ENCODE measurements at regions not wholly inside any gene's neighbourhood (a gene's known extent, or its start where the extent isn't known, plus 50 kb on each side); places are given as distances from the start of the nearest gene placed in this dataset.
A peak's percentile ranks its signal among the peaks of the same experiment; 100 is the strongest.
"Not testable (repeated sequence)": the region's sequence is repeated elsewhere in the genome, so short reads cannot be mapped to it uniquely, and the experiment has no call there.

DNA sequence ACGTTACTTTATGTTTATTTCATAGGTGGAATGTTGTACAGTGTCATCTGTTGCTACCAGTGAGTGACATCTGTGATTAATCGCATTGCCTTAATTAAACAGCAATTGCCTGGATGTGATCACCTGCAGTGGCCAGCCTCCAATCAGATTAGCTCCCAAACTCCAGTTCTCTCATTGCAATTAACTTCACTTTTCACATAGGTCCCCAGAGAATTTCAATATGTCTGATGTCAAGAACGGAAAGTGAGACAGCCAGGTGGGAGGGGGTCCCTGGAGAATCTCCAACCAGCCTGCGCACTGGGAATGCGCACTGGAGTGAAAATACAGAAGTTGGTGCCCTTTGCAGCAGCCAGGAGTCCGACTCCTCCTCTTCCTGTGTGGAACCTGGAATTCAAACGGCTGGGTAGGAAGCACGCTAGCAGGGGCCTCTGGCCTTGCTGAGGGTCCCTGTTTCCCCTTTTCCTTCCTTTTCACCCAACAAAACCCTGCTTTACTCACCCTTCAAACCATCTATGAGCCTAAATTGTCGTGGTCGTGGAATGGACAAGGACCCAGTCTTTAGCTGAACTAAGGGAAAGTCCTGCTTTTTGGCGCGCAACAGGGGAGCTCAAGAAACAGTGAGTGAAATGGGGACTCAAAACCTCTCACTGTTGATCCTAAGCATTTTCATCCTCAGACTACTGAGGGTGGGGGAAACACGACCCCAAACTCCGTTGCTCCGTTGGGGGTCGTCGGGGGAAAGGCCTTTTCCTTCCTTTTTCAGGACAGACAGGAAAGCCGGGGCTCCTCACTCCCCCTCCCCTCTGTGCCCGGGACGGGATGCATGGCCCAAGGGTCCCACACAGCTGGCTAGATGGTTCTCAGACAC, 1355.5 kb upstream of the LRRTM3 start:
- intact Hi-C loops (cut with DNase I) = no loop called here
- peak in 3 of 10 donors; percentile 10 to 65 (median 34) for DNase-seq

DNA sequence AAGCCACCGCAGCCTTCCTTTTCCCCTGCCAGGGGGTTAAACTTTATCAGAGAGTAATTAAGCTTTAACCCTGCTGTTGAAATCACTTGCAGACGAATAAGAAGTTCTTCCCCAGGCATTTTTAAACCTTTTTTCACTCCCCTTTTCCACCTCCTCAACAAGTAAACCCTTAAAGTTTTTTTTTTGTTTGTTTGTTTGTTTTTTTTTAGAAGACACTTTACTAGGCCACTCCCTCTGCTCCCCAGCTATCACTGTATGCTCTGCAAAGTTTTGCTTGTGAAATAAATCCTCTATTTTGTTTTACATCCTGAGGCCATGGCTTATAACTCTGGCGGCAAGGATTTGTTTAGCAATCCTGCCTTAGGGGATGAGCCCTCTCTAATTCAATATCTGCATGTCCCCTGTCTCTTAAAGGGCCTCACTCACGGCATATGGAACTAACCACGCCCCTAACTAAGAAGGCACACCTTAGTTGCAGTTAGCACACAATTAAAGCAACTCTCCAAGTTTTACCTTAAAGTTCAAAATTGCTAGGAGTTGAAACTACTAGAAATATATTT, 1354.7 kb upstream of the LRRTM3 start:
- no peak for DNase-seq
- intact Hi-C loops (cut with DNase I) = no loop called here

DNA sequence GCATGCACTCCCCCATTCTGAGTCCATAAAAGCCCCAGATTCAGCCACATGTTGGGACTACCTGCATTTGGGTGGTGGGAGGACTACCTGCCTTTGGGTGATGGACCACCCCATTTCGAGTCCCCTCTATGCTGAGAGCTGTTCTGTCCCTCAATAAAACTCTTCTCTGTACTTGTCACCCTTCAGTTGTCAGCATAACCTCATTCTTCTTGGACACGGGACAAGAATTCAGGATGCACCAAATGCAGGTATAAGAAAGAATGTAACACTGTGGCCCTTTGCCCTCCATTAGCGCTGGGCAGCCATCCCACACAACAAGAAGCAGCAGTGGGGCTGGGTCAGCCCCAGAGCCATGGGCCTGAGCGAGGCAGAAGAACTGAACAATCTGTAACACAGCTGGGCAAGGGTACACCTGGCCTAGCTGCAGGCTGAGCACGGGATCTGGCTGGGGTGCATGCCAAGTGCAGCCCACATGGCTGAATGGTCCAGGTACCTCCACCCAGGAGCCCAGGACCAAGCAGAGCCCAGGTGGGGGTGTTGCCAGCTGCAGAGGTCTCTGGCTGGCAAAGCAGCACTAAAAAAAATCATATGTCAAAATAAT, 1344.3 kb upstream of the LRRTM3 start:
- no peak for DNase-seq
- intact Hi-C loops (cut with DNase I) = no loop called here

DNA sequence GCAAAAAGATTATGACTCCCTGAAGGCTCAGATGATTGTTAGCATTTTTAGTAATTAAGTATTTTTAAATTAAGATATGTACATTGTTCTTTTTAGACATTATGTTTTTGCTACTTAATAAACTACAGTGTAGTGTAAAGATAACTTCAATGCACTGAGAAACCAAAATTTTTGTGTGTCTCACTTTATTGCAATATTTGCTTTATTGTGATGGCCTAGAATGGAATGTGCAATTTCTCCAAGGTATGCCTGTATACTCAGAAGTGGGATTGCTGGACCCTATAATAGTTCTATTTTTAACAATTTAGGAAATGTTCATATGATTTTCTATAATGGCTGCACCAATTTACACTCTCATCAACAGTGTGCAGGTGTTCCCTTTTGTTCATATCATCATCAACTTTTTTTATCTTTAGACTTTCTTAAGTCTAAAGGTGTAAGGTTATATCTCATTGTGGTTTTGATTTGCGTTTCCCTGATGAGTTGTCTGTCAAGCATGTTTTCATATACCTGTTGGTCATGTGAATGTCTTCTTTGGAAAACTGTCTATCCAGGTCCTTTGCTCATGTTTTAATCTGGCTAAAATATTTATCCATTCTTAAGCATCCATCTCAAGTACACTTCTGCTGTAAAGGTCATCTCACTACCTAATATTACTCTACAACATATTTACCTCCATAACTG, 1323.5 kb upstream of the LRRTM3 start:
- DNase-seq = no peak
- intact Hi-C loops (cut with DNase I) = no loop called here

DNA sequence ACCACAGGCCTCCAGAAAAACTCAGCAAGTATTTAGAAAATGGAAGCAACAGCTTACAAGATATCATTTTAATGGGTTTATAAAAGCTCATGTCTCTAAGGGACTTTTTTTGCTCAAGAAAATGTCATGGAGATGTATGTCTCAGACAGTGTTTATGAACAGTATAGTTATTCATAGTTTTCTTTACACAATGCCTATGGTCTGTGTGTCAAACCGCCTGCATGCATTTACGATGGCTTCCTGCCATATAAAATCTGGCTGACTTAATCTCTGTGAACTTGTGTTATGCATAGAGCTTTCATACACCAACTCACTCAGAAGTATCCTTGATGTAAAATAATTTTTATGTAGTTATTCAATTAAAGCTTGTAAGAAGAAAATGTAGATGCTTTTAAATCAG, 1314.2 kb upstream of the LRRTM3 start:
- DNase-seq = no peak
- intact Hi-C loops (cut with DNase I) = no loop called here

DNA sequence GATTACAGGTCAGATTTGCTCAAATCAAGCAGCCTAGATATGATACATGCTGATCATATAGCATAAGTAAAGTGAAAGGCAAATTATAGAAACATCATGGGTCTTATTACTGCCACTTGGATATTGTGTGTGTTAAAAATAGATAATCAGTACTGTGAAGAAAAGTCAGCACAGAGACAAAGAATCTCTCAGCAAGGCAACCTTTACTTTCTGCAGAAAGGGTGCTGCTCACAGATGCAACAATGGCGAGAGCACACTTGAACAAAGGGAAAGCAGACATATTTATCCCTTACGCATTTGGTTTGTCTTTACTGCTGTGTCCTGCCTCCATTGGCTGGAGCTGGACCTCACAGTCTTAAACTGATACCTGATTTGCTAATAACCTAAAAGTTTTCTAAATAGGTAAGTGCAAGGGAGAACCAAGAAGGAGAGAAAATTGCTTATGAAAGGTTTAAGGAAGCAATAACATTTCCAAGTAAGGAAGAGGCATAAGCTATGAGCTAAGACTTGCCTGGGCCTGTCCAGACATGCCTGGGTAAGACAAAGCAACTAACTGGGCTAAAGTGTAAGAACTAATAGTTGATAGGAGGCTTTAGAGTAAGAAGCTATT, 1310.8 kb upstream of the LRRTM3 start:
- intact Hi-C loops (cut with DNase I) = no loop called here

DNA sequence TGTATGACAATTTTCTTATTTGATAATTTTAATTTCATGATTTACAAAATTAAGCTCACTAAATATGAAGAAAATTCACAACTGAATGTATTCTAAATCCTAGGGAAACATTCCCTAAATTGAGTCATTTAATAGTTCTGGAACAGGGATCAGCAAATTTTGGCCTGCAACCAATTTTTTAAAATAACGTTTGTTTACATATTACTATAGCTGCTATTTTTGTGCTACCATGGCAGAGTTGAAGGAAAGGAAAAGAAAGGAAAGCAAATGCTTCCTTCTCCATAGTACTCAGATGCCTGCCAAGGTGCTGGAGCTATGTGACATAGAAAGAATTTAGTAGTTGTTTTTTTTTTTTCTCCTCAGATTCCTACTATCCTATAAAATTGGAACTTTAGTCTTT, 1307.7 kb upstream of the LRRTM3 start:
- no peak for DNase-seq
- intact Hi-C loops (cut with DNase I) = no loop called here

More for the DNA sequence above, 1310.8 kb upstream of the LRRTM3 start:
- no peak for DNase-seq

DNA sequence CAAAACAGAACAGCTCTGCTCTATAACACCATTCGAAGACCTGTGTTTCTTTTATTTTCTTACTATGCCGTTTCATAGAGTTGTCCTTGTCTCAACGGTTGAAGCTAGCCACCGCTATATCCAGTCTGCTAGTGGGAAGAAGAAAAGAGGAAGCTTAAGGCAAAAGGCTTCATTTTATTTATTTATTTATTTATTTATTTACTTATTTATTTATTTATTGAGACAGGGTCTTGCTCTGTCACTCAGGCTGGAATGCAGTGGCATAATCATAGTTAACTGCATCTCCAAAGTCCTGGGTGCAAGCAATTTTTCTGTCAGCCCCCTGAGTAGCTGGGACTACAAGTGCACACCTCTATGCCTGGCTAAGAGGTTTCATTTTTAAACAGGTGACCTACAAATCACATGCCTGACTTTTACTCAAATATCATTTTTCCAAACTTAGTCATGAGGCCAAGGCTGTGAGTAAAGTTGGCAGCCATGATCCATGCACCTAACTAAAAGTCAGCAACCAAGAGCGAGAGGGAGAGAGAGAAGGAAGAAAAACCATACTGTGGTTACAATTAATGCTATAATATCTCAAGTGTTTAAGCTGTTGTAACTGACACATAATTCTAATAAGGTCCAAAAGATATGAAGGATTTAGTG, 1305.3 kb upstream of the LRRTM3 start:
- intact Hi-C loops (cut with DNase I) = no loop called here
- no peak for DNase-seq

DNA sequence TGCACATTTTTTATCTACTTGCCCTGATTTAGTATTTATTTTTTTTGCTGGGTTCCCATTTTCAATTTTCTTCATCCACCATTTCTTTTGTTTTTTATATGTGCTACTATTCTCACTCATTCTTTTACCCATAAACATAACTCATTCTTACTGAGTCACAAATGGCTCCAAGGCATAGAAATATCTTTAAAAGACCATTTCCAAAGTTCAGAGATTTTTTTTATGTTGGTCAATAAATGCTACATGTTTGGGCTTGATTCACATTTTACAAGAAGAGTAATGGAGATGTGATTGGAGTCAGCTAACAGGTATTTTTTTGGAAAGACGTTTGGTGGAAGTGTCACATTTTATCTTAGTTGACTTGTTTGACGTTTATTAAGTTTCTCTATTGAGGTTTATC, 1303.2 kb upstream of the LRRTM3 start:
- DNase-seq = no peak
- intact Hi-C loops (cut with DNase I) = no loop called here

DNA sequence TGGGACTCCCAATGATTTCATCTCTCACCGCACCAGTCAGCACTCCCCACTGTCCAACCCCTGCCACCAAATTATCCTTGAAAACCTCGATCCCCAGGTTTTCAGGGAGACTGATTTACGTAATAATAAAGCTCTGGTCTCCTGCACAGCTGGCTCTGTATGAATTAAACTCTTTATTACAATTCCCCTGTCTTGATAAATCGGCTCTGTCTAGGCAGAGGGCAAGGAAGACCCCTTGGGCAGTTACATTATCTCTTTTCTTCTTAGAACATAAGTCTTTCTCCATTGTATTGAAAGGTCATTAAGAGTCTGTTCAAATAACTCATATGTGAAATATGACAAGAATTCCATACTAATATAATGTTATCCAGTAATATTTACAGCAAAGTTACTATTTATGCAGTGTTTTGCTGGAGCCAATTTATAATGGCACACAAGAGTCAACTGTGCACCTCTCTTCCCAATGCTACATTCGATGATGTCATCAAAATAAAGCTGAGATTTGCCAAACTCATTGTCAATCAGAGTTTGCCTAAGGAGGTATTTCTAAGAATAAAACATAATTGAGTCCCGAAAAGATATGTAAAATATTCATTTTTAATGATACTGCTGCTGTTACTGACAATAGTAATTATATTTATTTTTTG, 1297.2 kb upstream of the LRRTM3 start:
- no peak for DNase-seq
- intact Hi-C loops (cut with DNase I) = no loop called here

DNA sequence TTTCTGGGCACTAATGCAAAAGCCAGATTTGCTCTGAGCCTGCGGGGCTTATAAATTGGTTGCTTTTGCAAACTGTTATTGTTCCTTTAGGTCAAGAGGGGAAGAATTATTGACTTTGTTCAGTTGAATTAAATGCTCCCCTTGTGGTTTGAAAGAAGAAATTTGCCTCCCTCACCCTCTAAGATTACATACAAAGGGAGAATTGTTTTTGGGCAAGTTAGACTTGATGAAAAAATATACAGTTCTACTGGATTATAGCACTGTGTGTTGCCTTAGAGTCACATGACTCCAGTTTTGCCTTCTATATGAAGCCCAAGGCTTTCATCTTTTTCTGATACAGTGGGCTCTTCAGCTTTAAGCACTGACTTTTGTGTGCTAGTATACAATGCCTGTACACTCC, 1265.8 kb upstream of the LRRTM3 start:
- intact Hi-C loops (cut with DNase I) = no loop called here
- DNase-seq = no peak

DNA sequence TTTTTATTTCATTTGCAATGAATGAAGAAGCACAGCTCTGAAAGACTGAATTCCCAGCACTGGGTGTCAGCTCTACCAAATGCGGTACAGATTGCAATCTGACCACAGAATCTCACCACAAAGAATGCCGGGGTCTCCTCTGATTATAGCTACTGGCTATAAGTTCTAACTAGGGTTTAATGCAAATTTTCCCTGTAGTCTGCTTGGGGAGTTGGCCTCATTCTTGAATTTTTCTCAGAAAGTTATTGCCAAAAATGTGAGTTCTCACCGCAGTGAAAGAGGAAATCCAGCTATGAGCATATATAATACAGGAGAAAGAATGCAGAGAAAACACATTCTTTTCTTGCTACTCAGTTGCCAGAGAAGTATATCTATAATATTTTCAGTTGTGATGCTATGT, 1255.7 kb upstream of the LRRTM3 start:
- intact Hi-C loops (cut with DNase I) = no loop called here
- no peak for DNase-seq

DNA sequence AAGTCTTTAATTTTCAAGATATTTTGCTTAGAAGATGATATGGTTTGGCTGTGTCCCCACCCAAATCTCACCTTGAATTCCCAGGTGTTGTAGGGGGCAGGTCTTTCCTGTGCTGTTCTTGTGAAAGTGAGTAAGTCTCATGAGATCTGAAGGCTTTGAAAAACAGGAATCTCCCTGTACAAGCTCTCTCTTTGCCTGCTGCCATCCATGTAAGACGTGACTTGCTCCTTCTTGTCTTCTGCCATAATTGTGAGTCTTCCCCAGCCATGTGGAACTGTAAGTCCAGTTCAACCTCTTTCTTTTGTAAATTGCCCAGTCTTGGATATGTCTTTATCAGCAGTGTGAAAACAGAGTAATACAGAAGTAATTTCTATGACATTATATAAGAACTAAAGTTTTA, 1255.2 kb upstream of the LRRTM3 start:
- DNase-seq; intact Hi-C loops (cut with DNase I): not testable (repeated sequence)

DNA sequence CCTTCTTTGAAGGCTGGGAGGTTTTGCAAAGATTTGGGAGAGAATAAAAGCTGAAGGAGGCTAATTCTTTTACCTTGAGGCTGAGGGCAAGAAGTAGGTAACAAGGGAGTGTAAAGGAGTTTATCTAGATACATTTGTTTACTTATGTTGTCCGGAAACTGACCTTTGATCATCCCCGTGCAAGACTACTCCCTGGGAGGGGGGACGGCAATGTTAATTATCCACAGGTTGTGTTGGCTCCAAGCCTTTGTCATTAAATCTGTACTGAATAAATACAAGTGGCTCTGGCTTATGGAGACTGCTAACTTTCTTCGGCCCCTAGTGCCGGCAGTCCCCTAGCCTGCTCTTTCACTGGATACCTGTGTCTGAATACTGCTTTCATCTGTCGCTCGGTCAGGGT, 1250.6 kb upstream of the LRRTM3 start:
- intact Hi-C loops (cut with DNase I) = no loop called here
- DNase-seq = no peak

DNA sequence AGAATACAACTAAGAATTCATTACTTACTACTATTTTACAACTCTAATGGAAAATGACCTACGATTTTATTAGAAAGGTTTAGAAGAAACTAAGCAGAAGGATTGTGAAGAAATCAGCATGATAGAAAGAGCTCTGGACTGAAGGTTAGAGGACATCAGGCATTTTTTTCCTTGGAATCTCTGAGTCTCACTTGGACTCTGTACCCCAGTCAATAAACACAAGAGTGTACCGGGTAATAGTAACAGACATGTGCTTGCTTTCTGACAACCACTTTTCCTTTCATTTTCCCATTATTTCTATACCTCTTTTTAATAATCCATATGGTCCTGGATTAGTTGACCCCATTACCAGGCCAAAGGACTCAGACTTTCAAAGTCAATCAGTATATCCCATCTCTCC, 1240.9 kb upstream of the LRRTM3 start:
- no peak for DNase-seq
- intact Hi-C loops (cut with DNase I) = no loop called here

DNA sequence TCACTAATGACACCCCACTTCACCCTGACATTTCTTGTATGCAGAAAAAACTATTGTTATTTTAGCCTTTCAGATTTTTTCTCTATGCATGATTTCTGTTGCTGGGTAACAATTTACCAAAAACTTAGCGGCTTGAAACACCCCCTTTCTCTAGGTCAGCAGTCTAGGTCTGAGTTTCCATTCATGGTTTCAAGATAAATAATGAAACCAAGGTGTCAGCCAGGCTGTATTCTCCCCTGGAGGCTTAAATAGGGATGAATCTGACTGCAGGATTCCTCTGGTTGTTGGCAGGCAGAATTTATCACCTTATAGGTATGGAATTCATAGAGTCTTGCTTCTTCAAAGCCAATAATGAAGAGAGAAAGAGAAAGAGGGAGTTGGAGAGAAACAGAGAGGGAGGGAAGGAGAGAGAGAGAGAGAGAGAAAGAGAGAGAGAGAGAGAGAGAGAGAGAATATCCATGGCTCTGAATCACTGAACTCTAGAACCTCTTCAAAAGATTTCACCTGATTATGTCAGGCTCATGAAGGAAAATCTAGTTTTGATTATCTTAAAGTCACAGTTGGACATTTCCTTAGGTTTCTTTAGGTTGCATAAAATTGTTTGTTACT, 1224.6 kb upstream of the LRRTM3 start:
- intact Hi-C loops (cut with DNase I) = no loop called here
- DNase-seq = no peak

DNA sequence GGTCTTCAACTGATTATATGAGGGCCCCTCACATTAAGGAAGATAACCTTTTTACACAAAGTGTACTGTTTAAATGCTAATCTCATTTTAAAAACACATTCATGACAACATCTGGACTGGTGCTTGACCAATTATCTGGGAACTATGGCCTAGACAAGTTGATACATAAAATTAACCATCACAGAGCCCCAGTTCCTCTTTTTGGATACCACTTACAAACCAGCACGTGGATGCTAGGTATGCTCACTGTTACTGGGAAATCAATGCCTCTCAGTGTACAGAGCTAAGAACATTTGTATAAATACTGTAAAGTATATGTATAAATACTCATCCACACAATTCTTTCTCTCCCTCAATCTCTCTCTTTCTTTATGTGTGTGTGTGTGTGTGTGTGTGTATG, 1217.8 kb upstream of the LRRTM3 start:
- intact Hi-C loops (cut with DNase I) = no loop called here
- DNase-seq = no peak

DNA sequence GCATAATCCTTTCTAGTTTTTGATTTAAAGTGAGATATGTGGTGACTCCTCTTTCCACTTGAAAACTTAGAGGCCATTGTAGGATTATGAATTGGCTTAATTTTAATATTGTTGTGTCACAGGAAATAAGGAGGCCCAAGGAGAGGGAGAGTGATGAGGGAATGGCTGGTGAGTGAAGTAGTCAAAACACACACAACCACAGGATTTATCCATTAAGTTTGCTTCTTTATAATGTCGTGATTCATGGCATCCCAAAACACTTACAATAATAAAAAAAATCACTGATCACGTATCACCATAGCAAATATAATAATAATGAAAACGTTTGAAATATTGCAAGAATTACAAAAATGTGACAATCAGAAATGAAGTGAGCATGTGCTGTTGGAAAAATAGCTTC, 1215.5 kb upstream of the LRRTM3 start:
- intact Hi-C loops (cut with DNase I) = no loop called here
- no peak for DNase-seq

DNA sequence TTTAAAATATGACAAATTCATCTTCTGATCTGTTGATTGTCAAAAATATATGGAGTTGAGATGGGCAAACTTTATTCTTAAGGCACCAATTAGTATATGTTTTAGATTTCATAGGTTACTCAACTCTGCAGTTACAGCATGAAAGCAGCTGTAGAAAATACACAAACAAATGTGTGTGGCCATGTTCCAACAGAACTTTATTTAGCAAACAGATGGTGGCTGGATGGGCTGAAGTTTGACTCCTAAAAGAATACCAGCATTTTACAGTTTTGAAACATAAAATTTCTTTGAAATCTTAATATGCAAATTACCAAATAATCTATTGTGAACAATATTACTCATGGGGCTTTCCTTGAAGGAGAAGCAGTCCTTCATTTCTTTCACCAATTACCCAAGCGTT, 1206.0 kb upstream of the LRRTM3 start:
- DNase-seq = no peak
- intact Hi-C loops (cut with DNase I) = no loop called here

DNA sequence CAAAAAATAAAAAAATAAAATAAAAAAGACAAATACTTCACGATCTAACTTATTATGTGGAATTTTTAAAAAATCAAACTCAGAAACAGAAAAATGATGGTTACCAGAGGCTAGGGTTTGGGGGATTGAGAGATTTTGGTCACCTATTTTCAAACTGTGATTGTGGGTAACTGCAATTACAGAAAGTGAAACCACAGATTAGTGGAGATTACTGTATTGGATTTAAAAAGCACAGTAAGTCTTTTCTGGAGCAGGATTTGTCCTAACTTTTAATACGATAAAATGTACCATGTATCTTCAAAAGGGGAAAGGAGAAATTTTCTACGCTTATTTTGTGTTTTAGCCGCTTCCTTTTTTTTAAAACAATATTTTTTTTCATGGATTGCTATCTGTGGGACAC, 1204.9 kb upstream of the LRRTM3 start:
- intact Hi-C loops (cut with DNase I) = no loop called here

More for the DNA sequence above, 1204.9 kb upstream of the LRRTM3 start:
- no peak for DNase-seq

Data from posterior cingulate gyrus (tissue), 11 donors.